Renal pelvis (tissue), 1 donor: ENCODE measurements at regions not wholly inside any gene's neighbourhood (a gene's known extent, or its start where the extent isn't known, plus 50 kb on each side); places are given as distances from the start of the nearest gene placed in this dataset.
"Not testable (repeated sequence)": the region's sequence is repeated elsewhere in the genome, so short reads cannot be mapped to it uniquely, and the experiment has no call there.

Experiments used
- DNase-seq: peaks from one replicate; pipeline ENCODE4 v3.0.0-alpha.2; 2013

- DNase-seq = no peak
Observed at GRCh38 chr3:30297112-30297511, 309.3 kb upstream of the TGFBR2 start.

GRCh38 chr3:30299674-30300385, 306.6 kb upstream of the TGFBR2 start:
- no peak for DNase-seq

DNA sequence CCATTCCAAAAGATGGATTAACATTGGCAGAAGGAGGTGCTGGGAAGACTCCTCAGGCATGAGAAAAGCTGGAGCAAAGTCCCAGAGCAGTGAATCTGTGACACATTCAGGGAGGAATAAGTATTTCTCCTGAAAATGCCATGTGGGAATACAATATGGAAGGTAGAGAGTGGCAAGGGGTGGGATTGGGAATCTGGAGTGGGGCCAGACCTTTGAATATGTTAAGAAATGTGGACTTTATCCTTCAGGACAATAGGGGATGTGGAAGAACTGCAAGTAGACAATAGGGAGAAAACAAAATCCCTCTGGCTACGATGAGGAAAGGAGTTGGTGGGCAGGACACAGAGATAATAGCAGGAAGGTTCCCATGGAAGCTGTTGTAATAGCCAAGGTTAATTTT, 305.6 kb upstream of the TGFBR2 start:
- DNase-seq = no peak

- DNase-seq = no peak
Observed at GRCh38 chr3:30302027-30302426, 304.4 kb upstream of the TGFBR2 start.

GRCh38 chr3:30303770-30304169, 302.6 kb upstream of the TGFBR2 start:
- DNase-seq = no peak

DNA sequence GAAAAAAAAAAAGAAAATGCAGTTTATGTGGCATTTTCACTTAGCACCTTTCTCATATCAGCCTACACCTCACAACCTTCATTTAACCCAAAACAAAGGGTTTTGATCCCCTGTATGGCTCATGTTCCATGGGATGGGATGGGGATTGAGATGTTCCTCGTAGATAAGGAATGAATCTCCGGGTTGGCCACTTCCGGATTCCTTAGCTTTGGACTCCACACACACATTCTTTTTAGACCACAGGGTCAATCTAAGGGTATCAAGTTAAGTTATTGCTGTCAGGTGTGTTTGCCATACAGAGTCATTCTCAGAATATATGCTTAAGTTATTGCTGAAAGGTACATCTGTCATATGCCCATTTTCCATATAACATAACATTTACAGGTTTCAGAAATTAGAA, 301.4 kb upstream of the TGFBR2 start:
- no peak for DNase-seq

- DNase-seq = no peak
Observed at GRCh38 chr3:30306896-30307295, 299.5 kb upstream of the TGFBR2 start.

GRCh38 chr3:30307372-30307950, 298.9 kb upstream of the TGFBR2 start:
- DNase-seq = no peak

GRCh38 chr3:30308131-30308530, 298.3 kb upstream of the TGFBR2 start:
- no peak for DNase-seq

DNA sequence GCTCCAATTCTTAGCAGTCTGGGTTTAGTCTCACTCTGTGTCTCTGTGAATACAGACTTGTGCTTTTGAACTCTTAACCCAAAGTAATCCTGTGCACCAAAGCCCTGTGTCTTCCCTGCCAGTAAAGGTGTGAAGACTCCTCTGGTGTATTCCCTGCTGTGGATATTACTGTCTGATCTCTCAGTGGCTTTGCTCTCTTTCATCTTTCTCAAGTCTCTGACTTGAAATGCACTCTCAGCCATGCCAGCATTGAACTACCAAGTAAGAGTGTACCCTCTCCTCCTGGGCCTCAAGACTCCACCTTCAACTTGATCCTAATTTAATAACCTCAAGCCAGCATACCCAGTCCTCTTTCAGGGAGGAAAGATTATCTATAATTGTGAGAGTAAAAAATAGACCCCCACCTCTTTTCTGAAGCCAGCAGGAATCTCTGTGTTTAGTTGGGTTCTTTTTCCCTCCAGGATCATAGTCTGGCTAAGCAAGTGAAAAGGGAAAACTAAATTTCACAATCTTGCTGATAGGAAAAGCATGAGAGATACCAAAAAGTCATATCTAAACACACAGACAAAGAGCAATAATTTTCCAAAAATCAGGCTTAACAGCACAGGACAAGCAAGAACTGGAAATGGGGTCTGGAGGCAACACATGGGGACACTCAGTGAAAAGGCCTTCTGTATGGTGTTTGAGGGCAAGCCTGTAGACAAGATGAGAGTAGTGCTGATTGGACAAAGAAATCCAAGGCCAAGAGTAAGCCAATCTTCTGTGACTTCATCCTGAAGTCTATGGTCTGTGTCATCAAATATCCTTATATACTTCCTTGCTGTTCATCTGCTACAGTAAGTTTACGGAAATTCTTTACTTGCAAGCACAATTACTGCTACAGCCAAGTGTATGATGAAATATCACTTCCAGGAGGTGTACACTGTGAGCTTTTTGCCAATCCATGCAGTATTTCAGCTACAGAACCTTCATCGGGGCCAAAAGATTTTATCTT, 296.1 kb upstream of the TGFBR2 start:
- DNase-seq = no peak

- DNase-seq = no peak
Observed at GRCh38 chr3:30311781-30312180, 294.6 kb upstream of the TGFBR2 start.

- no peak for DNase-seq
Observed at GRCh38 chr3:30313840-30314239, 292.6 kb upstream of the TGFBR2 start.

GRCh38 chr3:30314757-30315325, 291.6 kb upstream of the TGFBR2 start:
- no peak for DNase-seq

DNA sequence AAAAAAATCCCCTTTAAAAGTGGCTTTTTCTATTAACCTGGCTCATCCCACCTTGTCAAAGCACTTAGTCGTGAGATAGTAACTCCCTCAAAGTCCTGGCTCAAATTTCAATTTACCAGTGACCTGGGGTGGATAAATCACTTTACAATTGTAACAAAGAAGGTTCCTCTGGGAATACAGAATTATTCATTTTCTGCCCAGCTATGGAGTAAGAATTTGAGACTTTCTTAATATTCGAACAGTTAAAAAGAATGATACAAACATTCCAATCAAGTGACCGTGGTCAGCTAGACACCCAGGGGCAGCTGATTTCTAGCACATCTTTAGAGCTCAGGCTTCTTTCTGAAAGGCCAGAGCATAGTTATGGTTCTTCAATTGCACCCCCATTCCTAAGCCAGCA, 291.0 kb upstream of the TGFBR2 start:
- DNase-seq = peak; percentile 42

DNA sequence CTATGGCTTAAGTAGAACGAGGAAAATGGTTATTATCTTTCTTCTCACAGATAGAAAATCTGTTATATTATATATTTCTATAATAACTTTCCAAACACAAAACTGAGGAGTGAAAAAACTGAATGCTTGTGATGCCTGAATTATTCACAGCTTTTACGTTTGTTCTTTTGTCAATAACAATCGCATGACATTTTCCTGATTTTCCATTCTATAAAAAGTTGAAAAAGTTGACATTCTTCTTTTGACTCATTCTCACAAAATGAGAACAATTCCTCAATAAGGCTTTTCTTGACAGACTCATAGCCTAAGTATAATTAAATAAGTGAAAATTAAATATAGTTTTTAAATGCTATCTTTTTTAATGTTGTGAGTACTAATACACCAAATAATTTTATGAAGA, 288.8 kb upstream of the TGFBR2 start:
- no peak for DNase-seq

- DNase-seq = no peak
Observed at GRCh38 chr3:30318110-30318509, 288.3 kb upstream of the TGFBR2 start.

GRCh38 chr3:30319713-30320112, 286.7 kb upstream of the TGFBR2 start:
- DNase-seq = peak; percentile 31

DNA sequence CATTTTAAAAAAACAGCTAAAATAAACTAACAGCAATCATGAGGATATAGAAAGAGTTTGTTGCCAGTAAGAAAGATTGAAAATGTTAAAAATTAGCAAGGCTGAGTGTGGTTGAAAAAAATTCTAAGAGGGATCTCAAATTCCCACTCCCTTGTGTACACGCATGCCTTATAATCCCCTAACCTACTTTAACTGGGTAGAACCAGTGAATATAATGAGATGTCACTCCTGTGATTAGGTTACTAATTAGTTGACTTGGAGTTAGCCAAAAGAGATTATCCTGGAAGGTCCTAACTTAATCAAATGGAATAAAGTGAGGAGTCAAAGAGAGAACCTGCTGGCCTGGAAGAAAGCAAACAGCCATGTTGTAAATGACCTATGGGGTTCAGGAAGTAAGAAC, 286.0 kb upstream of the TGFBR2 start:
- no peak for DNase-seq

DNA sequence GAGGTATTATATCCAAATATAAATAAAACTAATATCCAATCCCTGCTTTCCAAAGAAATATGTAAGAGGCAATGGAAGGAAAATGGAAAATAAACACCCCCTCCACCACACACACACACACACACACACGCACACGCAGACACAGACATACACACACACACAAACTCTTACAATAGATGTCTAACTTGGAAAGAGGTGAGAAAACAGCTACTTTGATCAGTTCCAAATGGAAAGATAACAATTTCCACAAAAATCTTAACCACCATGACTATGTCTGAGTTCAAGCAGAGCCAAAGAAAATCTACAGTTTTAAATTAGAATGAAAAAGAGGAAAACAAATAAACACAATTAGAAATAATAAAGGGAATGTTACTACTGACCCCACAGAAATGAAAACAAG, 285.3 kb upstream of the TGFBR2 start:
- DNase-seq = no peak

- DNase-seq = not testable (repeated sequence)
Observed at GRCh38 chr3:30323649-30324048, 282.8 kb upstream of the TGFBR2 start.

DNA sequence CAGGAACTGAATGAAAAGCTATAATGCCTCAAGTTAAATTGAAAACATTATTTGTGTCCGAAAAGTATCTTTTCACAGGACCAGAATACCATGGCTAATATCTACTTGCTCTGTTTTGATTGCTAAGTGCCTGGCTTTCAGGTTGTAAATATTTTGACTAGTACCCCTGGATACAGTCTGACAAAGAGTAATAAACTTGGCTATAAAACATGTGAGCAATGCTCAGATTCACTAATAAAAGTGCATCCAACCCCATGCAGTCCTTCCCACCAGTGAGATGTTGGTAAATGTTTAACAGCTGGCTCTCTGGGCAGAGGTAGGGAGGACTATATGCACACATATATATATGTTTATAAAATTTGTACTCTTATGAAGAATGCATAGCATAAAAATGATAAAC, 281.8 kb upstream of the TGFBR2 start:
- peak; percentile 74 for DNase-seq

DNA sequence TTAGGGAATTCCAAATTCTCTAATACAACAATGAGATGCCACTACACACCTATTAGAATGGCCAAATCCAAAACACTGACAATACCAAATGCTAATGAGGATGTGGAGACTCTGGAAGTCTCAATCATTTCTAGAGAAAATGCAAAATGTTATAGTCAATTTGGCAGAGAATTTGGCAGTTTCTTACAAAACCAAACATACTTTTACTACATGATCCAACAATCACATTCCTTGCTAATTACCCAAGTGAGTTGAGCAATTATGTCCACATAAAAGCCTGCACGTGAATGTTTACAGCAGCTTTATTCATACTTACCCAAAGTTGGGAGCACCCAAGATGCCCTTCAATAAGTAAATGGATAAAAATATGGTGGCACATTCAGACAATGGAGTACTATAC, 278.4 kb upstream of the TGFBR2 start:
- not testable (repeated sequence) for DNase-seq
